ENCODE measurements at regions not wholly inside any gene's neighbourhood (a gene's known extent, or its start where the extent isn't known, plus 50 kb on each side); places are given as distances from the start of the nearest gene placed in this dataset.

- Histone ChIP-seq H3K4me1 (ENCODE audit: control insufficient read depth, insufficient read depth, low read length) (peaks cover 16% of the 10 kb centered on the region), H3K9me3 (ENCODE audit: control insufficient read depth, insufficient read depth, low read depth, low read length) (no peaks in the 10 kb centered on the region), H3K27ac (ENCODE audit: extremely low read depth, low read depth, low read length) (no peak overlapping the region), H3K36me3 (ENCODE audit: control insufficient read depth in 2 of 2, insufficient read depth in 1 of 2, low read length in 2 of 2) (no peaks in the 10 kb centered on the region), H3K4me3 (ENCODE audit: low read depth, low read length) (no peak overlapping the region)
- TF ChIP-seq OSR2 (tag by site-specific recombination; IDR thresholded peaks at IDR 0.05): peak; percentile 71; the same call in 1 of the 2 replicates
- peak; percentile 85 for TF ChIP-seq ZNF843 (tag by site-specific recombination; IDR thresholded peaks at IDR 0.05)
- TF ChIP-seq PRDM6 (tag by site-specific recombination; IDR thresholded peaks at IDR 0.05): peak; percentile 44
- no peak for TF ChIP-seq ZNF280C (tag by site-specific recombination; IDR thresholded peaks at IDR 0.05)
- 0 out of 2 replicates have a peak, but pooled peaks have one; percentile 21 for TF ChIP-seq ATF2 (tag by site-specific recombination; IDR thresholded peaks at IDR 0.05; ENCODE audit: low read depth)
- TF ChIP-seq, protein P1, sequence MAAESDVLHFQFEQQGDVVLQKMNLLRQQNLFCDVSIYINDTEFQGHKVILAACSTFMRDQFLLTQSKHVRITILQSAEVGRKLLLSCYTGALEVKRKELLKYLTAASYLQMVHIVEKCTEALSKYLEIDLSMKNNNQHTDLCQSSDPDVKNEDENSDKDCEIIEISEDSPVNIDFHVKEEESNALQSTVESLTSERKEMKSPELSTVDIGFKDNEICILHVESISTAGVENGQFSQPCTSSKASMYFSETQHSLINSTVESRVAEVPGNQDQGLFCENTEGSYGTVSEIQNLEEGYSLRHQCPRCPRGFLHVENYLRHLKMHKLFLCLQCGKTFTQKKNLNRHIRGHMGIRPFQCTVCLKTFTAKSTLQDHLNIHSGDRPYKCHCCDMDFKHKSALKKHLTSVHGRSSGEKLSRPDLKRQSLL (tag by site-specific recombination; IDR thresholded peaks at IDR 0.05): no peak
- TF ChIP-seq KLF8 (tag by site-specific recombination; IDR thresholded peaks at IDR 0.05): peak; percentile 45; the same call in 1 of the 2 replicates
- no peak for TF ChIP-seq ZBTB21 (tag by site-specific recombination; IDR thresholded peaks at IDR 0.05)
- TF ChIP-seq ZNF366 (tag by site-specific recombination; conservative IDR thresholded peaks at IDR 0.05): peak; percentile 66; the same call in 1 of the 2 replicates
- peak; percentile 57; the same call in 1 of the 2 replicates for TF ChIP-seq FEZF1 (tag by site-specific recombination; IDR thresholded peaks at IDR 0.05)
- no peak for TF ChIP-seq GFI1B (tag by site-specific recombination; IDR thresholded peaks at IDR 0.05)
- TF ChIP-seq KLF16 (tag by site-specific recombination; IDR thresholded peaks at IDR 0.05): 0 out of 2 replicates have a peak, but pooled peaks have one; percentile 19
- TF ChIP-seq GLI2 (tag by site-specific recombination; IDR thresholded peaks at IDR 0.05; ENCODE audit: borderline replicate concordance, low read depth): 0 out of 2 replicates have a peak, but pooled peaks have one; percentile 4
- TF ChIP-seq, protein P2, sequence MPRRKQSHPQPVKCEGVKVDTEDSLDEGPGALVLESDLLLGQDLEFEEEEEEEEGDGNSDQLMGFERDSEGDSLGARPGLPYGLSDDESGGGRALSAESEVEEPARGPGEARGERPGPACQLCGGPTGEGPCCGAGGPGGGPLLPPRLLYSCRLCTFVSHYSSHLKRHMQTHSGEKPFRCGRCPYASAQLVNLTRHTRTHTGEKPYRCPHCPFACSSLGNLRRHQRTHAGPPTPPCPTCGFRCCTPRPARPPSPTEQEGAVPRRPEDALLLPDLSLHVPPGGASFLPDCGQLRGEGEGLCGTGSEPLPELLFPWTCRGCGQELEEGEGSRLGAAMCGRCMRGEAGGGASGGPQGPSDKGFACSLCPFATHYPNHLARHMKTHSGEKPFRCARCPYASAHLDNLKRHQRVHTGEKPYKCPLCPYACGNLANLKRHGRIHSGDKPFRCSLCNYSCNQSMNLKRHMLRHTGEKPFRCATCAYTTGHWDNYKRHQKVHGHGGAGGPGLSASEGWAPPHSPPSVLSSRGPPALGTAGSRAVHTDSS (tag by site-specific recombination; IDR thresholded peaks at IDR 0.05): no peak
- CTCF ChIA-PET: interaction anchor here (0.6 kb wide), 1 partner anchor 78 kb away, joined by 4 read pairs; no protein-coding TSS in a partner anchor
- POLR2A ChIA-PET: no interaction called here
Observed at GRCh38 chr15:50820808-50821382, 55.4 kb upstream of the SPPL2A start.

DNA sequence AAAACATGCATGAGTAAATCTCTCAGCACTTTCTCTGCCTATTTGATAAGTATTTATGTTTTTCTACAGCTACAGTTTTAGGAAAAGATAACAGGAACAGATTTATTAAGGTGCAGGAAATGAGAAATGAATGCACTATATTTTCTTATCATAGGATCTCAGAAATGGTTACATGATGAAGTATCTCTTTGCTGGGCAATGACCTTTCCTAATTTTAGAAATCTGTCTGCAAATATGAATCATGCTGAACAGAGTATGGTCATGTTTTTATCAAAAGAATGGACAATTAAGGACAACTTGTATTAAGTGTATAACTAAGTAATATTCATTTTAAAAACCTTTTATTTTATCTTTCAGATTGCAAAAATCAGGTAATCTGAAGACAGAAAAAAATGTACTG lies 53.8 kb upstream of the SPPL2A start:
- Histone ChIP-seq H3K4me3 (ENCODE audit: low read depth, low read length) (no peak overlapping the region), H3K27ac (ENCODE audit: extremely low read depth, low read depth, low read length) (no peak overlapping the region), H3K36me3 (ENCODE audit: control insufficient read depth in 2 of 2, insufficient read depth in 1 of 2, low read length in 2 of 2) (no peaks in the 10 kb centered on the region), H3K4me1 (ENCODE audit: control insufficient read depth, insufficient read depth, low read length) (peaks cover 16% of the 10 kb centered on the region), H3K9me3 (ENCODE audit: control insufficient read depth, insufficient read depth, low read depth, low read length) (no peaks in the 10 kb centered on the region)
- TF ChIP-seq ZNF76 (tag by site-specific recombination; IDR thresholded peaks at IDR 0.05; ENCODE audit: borderline replicate concordance, low read depth) (no peak), ZNF184 (tag by site-specific recombination; IDR thresholded peaks at IDR 0.05) (no peak), ZNF350 (tag by site-specific recombination; IDR thresholded peaks at IDR 0.05) (no peak), PRDM6 (tag by site-specific recombination; IDR thresholded peaks at IDR 0.05) (peak; percentile 39; the same call in 1 of the 2 replicates)
- ChIA-PET POLR2A (no interaction called here), CTCF (no interaction called here)

All from HEK293 (cell line).